ENCODE measurements at regions not wholly inside any gene's neighbourhood (a gene's known extent, or its start where the extent isn't known, plus 50 kb on each side); places are given as distances from the start of the nearest gene placed in this dataset.

DNA sequence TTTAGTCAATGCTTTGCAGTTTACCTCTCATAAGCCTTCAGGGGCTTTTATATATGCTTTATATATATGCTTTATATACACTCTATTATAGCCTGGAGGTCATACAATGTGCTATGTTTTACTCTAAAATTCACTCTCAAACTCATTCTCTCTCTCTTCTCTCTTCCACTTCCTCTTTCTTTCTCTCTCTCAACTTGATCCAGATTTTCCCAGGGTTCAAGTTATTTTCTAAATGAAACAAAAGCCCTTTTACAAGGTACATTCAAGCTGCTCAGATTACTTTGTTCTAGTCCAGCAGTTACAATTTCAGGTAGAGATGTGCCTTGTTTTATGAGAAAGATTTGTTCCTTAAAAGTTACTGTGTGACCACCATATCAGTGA, 79.6 kb upstream of the ACP3 start:
- no peak for TF ChIP-seq EZH2 (IDR thresholded peaks at IDR 0.05; ENCODE audit: insufficient read depth, poor library complexity, severe bottlenecking)
- TF ChIP-seq EZH2phosphoT487 (IDR thresholded peaks at IDR 0.05; ENCODE audit: insufficient read depth, low read depth): no peak

Measured in GM23248 (cell line).